ENCODE measurements at regions not wholly inside any gene's neighbourhood (a gene's known extent, or its start where the extent isn't known, plus 50 kb on each side); places are given as distances from the start of the nearest gene placed in this dataset.
"Not testable (repeated sequence)": the region's sequence is repeated elsewhere in the genome, so short reads cannot be mapped to it uniquely, and the experiment has no call there.

DNA sequence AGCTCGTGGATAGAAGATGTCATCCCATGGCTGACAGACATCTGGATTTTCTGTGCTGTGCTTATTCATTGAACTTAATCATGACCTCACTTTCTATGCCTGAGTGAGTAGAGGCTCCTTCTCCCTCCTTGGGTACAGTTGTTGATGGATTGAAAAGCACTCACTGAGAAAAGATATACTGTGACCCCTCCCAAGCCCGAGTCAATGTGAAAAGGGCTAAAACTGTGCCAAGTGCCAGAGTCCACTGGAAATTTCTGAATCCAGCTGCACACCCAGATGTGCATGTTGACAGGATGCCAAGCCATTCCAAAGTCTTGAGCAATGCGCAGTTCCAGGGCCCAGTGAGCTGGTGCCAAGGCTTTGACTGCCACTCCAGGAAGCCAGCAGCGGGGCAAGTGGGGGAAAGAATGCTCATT lies 473.0 kb downstream of the NTRK2 start:
- no peak for DNase-seq

DNA sequence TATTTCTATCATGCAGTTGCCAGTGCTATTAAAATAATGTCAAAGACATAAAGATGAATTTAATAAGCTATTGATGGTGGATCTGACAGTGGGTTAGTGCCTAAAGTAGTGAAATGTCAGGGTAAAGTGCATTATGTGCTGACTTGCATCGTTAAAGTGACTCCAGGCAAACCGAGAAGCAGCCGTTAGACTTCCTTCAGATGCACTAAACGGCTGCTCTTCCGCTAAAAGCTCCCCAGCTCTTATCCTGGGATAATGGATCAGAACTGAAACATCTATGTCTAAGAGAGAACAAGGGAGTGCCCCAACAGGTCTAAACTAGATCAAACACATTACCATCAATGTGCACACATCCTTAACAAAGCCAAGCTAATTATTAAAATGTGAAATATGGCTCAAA lies 468.2 kb downstream of the NTRK2 start:
- DNase-seq, result no peak

DNA sequence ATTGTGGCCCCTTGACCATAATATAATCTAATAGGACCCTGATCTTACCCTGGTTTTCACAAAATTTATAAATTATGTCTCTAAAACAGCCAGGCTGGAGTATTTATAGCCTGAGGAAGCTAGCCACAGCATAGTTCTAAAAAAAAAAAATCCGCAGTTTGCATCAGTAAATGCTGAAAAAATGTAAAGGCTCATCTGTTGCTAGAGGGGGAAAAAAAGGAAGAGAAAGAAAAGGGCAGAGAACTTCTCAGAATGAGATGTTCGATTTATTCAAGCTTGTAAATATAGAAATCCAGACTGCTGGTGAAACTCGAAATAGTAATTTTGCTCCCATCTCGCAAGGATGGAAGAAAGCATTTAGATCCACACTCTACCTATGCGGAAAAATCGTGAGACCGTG lies 467.5 kb downstream of the NTRK2 start:
- DNase-seq, result no peak

DNA sequence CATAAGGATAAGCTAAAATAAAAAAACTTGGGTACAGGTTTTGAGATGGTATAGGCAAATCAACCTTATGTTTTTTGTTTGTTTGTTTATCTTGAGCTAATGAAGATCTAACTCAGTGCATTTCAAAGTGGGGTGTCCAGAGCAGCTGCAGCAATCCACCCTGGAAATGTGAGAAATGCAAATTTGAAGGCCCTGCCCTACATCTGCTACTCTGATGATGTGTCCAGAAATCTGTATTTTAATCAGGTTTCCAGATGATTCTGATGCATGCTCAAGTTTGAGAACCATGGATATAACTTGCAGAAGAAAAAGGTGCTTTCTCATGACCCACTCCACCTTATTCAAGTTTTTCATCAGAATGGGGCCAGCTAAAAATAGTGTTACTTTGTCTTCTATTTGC lies 467.0 kb downstream of the NTRK2 start:
- DNase-seq, result no peak

DNA sequence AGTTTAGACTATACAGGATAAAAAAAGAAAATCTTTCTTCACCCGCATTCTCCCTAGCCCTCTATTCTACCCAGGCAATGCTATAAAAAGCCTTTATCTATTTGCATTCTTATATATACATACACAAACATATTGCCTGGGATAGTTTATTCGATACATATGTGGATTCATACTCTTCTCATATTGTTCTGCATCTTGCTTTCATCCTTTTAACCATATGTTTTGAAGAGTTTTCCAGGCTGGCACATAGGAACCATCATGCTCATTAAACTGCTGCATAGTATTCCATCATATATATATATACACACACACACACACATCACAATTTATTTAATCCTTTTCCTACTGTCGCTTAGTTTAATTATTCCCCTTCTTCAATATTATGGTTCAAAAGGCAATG lies 461.2 kb downstream of the NTRK2 start:
- no peak for DNase-seq

DNA sequence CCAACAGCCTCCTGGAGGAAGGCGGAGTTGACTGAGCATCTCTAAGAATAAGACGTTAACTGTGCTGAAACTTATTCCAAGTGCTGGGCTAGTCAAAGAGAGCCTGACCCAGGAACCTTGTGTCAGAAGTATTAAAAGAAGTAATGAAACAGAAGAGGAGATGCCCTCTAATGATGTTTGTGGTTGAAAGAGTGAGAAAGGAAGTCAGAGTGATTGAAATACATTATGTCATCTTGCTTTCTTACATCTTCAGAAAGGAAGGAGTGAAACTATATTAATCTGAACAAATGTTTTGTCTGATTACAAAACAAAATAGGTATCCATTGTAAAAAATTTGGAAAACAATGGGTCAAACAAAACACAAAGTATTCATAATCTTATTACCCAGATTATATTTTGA lies 460.7 kb downstream of the NTRK2 start:
- no peak for DNase-seq

DNA sequence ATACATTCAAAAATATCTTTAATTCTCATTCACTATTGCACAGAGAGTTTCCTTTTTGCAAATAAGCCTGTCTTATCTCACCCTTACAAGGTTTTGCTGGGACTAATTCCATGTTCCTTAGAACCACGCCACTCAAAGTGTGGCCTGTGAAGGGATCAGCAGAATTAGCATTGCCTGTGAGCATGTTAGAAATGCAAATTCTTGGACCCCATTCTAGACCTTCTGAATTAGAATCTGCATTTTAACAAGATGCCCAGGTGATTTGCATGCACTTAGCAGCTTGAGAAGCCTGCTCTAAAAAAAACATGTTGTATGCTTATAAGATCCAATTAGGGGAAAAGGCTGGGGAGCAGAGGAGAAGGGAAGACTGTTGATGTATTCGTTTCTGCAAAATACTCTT lies 460.0 kb downstream of the NTRK2 start:
- DNase-seq, result no peak

DNA sequence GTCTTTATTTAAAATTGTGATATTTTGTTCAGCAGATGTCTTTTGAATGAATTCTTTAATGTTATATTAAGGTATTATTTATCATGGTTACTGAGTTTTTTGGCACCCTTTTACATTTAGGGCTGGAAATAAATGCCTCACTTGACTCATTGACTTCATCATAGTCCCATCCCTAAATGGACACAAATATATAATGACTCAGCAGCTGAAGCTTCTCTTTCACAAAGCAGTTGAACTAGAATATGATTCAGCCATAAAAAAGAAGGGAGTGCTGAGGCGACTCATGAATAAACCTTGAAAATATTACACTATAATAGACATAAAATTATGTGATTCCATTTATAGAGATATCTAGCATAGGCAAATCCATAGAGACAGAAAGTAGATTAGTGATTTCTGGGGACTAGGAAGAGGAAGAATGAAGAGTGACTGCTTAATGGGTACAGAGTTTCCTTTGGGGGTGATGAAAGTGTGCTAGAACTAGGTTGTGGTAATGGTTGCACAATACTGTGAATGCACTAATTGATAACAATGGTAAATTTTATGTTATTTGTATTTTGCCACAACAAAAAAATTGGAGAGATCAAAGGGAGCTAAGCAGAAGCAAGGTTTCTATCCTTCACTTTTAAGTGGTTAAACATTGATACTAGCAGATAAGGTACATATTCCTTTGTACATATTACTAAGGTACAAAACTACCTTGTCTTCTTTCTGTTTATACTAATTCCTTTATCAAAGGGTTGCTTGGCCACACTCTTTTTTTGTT lies 449.6 kb downstream of the NTRK2 start:
- DNase-seq, result no peak

DNA sequence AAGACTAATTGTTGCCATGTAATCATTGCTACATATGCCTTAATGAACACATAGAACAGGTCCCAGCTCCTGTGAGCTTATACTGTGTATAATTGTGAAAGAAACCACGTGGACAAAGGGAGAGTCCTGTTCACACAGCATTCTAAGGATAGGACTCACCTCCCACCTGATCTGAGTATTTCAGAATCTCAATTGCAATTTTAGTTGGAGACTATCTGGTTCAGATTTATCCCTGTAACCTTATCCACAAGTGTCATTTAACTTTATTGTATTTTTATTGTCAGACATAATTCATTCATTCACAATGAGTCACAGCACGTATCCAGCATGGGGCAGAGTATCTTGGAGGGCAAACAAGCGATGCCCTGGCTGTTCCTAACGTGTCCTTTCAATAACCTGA lies 448.3 kb downstream of the NTRK2 start:
- DNase-seq, result no peak

DNA sequence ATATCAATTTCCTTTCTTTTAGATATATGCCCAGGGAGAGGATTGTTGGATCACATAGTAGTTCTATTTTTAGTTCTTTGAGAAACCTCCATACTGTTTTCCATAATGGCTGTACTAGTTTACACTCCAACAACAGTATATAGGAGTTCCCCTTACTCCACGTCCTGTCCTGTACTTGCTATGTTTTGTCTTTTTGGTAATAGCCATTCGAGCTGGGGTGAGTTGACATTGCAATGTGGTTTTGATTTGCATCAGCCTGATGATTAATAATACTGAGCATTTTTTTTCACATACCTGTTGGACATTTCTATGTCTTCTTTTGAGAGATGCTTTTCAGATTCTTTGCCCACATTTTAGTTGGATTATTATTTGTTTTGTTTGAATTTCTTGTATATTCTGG lies 445.9 kb downstream of the NTRK2 start:
- no peak for DNase-seq

DNA sequence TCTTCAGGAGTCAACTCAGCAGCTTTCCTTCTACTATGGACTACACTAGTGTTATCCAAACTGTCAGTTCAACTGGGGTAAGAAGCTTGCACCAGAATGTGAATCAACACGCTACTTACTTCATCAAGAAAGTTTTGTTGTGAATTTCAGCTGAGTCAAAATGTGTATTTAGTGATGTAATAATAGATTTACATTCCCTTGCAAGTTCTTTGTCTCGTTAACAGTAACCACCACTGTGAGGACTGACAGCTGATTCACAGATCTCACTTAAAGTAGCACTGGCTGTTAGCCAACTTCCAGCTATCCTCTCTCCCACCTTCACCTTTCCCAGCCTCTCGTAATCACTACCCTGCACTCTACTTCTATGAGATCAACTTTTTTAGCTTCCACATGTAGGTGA lies 445.3 kb downstream of the NTRK2 start:
- no peak for DNase-seq

DNA sequence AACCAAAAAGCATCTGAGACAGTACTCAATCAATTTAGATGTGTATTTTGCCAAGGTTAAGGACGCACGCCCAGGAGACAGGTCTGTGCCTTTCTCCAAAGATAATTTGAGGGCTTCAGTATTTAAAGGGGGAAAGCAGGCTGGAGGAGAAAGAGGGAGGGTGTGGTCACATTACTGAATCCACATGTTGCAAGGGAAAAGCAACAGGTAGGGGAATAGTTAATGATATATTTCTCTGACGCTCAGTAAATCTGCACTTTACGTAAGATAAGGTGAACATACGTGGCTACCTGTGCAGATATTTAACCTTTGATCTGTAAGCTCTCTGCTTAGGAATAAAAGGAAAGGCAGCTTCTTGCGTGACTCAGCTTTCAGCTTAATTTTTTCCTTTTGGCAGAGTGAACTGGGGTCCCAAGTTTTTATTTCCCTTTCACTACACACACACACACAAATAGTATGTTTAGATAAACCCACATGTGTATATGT lies 443.4 kb downstream of the NTRK2 start:
- no peak for DNase-seq

DNA sequence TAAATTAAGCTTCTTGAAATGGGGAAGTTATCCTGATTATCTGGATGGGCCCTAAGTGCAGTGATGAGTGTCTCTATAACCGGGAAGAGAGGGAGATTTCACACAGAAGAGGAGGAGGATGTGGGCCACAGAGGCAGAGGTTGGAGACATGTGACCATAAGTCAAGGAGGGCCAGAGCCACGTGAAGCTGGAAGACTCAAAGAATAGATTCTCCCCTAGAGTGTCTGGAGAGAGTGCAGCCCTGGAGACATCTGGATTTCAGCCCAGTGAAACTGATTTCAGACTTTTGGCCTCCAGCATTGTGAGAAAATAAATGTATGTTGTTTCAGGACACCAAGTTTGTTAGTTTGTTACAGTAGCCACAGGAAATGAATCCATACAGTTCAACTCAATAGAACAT lies 442.9 kb downstream of the NTRK2 start:
- DNase-seq, result no peak

DNA sequence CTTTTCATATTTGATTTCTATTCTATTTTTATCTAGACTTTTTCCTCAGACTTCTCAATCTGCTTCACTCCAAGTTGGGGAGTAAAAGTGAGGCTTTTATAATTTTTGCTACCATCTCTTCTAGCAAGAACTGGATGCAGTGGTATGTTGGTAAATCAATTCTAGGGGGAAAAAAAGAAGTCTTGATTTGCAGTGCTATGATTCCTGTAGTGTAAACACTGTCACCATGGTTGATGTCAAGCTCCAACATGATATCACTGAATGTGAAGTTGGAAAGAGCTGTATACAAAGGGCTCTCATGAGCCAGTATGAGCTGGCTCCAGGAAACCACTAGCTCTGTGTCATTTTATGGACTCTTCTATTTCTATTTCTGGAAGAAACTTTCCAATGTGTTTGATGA lies 439.2 kb downstream of the NTRK2 start:
- DNase-seq, result no peak

DNA sequence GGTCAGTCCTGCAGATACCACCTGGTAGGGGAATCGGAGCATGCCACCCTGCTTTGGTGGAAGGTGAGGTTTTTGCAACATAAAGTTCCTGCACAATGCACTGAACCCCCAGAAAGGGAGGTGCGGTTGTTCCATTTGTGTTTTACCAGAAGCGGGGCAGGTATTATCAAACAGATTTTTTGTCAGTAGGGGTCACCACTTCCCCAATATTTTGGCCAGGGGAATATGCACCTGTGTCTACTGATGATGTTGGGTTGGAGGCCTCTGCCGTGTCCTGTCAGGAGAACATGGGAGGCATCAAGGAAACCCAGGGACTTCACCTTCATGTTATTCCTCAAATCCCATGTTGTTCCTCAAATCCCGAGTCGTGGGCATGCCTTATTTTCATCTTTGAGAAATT lies 438.7 kb downstream of the NTRK2 start:
- DNase-seq, result no peak

DNA sequence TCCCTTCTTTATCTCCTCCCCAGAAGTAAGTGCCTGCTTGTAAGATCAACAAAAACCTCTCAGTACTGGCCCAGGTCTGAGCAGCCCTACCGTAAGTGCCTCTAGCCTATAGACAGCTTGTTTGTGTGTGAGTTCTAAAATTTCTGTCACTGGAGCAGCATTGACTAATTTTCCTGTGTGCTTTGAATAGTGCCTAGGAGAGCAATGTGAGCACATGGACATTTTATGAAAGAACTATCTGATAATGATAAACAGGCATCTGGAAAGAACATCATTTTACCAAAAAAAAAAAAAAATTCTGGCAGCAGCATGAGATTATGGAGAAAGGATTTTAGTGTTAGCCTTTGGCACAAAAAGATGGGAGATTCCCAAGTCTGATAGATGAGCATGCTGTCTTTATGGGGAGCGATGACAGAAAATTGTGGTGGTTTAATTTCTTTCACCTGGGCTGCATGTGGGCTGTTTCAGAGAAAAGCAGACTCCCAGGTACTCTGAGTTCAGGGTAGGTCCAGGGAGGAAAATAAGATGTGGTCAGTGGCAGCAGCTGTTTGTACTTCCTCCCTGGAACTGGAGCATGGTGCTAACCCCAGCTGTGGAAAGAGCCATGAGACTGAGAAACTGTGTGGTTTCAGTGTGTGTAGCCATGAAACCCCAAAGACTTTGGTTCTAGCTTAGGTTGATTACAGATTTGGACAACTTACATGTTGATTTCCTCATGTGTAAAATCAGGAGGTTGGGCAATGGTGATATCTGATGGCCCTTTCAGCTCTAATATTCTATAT lies 419.9 kb downstream of the NTRK2 start:
- no peak for DNase-seq

DNA sequence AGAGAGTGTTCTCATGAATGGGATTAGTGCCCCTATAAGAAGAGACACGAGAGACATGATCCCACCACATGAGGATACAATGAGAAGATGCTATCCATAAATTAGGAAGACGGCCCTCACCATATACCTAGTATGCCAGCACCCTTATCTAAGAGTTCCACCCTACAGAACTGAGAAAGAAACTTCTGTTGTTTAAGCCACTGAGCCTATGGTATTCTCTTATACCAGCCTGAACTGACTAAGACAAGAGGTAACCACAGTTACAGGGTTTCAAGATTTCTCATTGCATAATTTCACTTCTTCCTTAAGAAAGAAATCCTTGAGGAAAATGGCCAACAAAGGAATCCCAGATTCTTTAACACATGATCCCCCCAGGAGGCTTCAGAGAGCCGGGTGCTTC lies 412.4 kb downstream of the NTRK2 start:
- DNase-seq, result no peak

DNA sequence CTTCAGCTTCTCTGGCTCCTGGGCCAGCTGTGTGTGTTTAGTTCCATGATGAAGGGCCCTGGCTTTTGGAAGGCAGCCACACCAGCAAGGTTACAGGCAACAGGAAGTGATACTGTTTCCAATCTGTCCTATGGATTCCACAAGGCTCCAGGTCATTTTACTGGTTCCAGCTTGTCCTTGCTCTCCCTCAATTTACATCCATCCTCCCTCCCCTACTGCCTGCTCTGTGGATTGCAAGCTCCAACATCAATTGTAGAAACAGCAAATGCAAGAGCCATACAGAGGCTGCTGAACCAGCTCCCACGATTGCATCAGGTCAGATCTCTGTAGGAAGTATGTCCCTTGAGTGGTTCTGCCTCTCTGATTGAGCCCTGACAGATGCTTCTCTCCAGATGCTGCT lies 409.8 kb downstream of the NTRK2 start:
- DNase-seq, result peak in 1 of 2 experiments; percentile 9

DNA sequence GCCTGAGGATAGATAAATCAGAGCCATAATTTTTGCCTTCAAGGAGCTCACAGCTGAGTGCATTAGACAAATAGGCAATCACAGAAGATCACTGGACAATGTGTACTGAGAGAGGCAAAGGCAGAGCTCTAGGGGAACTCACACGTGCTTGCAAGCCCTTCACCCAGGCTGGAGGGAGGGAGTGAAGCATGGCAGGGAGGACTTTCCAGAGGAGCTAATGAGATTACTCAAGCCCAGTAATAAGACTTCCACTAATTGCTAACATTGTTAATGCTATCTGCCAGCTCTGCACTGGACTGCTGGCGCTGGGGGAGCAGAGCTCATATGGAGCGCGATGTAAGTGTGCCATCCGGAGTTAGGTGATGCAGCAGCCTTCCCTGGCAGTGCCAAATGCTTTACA lies 408.4 kb downstream of the NTRK2 start:
- DNase-seq, result no peak

DNA sequence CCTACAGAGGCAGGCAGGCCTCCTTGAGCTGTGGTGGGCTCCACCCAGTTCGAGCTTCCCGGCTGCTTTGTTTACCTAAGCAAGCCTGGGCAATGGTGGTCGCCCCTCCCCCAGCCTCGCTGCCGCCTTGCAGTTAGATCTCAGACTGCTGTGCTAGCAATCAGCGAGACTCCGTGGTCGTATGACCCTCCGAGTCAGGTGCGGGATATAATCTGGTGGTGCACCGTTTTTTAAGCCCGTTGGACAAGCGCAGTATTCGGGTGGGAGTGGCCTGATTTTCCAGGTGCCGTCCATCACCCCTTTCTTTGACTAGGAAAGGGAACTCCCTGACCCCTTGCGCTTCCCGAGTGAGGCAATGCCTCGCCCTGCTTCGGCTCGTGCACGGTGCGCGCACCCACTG lies 407.6 kb downstream of the NTRK2 start:
- DNase-seq, result not testable (repeated sequence)

Data from NCI-H2081 (cell line).